ENCODE measurements at regions not wholly inside any gene's neighbourhood (a gene's known extent, or its start where the extent isn't known, plus 50 kb on each side); places are given as distances from the start of the nearest gene placed in this dataset.

GRCh38 chr6:163651915-163652668 is 237.6 kb downstream of the QKI start:
- no peak for TF ChIP-seq CTCF (IDR thresholded peaks at IDR 0.05; ENCODE audit: insufficient read depth, low read length, poor library complexity, severe bottlenecking)
- no peak for TF ChIP-seq EZH2phosphoT487 (conservative IDR thresholded peaks at IDR 0.05; ENCODE audit: low read length)
